ENCODE measurements at regions not wholly inside any gene's neighbourhood (a gene's known extent, or its start where the extent isn't known, plus 50 kb on each side); places are given as distances from the start of the nearest gene placed in this dataset.

DNA sequence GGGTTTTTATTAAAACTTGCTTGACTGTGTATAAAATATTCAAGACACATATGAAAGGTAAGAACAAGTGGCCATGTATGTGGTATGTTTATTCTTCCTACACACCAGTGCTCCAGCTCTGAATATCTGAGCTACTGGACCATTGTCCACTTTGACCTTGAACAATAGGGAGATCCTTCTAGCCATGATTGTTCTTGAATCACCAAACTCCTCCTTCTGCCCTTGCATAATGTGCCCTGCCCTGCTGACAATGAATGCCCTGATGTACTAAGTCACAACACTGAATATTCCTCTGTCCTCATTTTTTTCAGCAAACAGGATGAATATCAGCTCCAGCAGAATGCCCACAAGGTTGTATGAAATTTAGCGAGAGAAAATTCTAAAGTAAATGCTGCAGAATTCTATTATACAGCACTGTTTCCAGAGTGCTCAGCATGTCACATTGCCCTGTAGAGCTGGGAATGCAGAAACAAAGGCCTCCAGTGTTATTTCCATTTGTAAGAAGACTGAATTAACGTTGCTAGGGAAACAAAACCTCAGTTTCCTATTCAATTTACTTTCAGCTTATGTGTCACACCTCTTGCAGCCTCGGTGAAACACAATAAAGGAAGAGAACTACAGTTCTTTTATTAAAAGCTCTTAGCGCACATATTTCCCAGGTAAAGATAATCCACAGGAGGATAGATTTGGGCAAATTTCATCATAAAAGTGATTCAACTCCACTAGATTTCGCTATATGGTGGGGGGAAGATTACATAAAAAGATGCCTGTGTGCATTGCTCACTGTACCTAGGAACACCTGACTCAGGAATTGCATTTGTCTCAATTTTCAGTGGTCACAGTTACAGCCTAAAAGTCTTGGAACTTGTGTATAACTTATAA, 187.4 kb upstream of the ATP1B1 start:
- DNase-seq (ENCODE audit: low spot score): peak; percentile 86

- peak; percentile 64 for DNase-seq (ENCODE audit: low spot score)
Observed at GRCh38 chr1:168920456-168921094, 185.9 kb upstream of the ATP1B1 start.

DNA sequence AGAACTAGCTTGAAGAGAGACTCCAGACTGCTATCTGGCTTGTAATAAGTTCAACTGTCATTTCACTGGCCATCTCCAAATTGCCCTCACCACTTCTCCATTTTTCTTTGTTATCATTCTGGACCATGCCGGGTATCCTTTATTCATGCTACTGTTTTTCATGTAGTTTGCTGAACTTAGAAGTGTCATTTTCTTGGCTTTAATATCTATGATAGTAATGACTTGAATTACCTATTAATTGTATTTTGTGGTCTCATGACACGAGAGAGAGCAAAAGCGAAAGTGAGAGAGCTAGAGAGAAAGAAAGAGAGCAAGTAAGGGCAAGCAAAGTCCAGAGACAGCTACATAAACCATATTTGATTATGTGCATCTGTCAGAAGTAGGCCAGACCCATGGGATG, 184.9 kb upstream of the ATP1B1 start:
- DNase-seq (ENCODE audit: low spot score): no peak

DNA sequence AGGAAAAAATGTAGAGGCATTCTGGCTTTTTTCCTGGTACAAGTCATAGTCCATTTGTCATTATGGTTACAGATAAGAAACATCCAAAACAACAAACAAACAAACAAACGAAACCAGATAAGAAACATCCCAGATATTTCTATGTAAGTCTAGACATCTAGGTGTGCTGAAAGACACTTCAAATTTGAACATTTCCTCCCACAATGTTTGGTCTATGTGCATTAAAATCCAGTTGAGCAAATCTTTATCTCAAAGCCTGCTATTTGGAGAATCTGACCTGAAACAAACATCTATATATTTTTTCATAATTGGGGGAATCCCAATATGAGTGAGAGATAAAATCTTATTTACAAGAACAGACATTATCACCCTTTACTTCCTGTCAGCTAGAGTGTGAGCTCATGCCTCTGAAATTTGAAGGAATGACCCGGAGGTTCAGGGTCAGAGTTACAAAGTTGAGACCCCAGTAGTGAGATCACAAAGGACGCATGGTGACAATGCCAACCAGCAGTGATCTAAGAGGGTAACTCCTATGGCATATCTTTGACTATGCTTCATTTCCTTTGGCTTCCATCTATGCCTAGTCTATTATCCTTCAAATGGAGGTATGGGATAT, 182.9 kb upstream of the ATP1B1 start:
- DNase-seq (ENCODE audit: low spot score): no peak

DNA sequence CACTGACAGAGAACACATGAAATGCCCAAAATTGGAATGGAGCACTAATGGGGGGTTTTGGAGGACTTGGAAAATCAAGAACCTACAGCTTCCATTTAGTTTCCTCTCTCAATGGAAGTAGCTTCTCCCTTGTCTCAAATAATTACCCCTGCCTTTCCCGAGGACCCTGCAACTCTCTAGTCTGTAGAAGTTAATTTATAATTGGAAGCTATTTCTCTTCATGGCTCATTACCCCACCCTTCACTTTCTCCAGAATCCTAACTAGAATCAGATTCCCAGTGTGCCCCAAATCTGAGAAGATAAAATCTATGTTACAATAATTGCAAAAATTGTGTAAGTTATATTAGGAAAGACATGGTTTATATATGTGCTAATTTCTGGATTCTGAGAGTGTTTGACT, 181.5 kb upstream of the ATP1B1 start:
- no peak for DNase-seq (ENCODE audit: low spot score)

GRCh38 chr1:168926236-168926635, 180.3 kb upstream of the ATP1B1 start:
- DNase-seq (ENCODE audit: low spot score): no peak

GRCh38 chr1:168932539-168932938, 174.0 kb upstream of the ATP1B1 start:
- DNase-seq (ENCODE audit: low spot score): no peak

- no peak for DNase-seq (ENCODE audit: low spot score)
Observed at GRCh38 chr1:168933141-168933805, 173.2 kb upstream of the ATP1B1 start.

GRCh38 chr1:168939110-168939946, 167.2 kb upstream of the ATP1B1 start:
- DNase-seq (ENCODE audit: low spot score): no peak

DNA sequence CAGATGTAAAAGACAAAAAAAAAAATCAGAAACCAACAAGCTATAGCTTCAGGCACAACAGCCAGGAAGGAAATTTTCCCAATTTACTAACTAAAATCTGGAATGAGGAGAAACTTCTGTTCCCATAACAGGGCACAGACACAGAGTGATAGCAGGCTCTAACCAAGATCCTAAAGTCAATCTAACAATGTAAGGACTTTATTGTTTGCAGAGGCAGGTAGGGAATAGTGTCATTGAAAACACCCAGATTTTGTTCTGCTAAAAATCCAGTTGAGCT, 166.6 kb upstream of the ATP1B1 start:
- DNase-seq (ENCODE audit: low spot score): no peak

DNA sequence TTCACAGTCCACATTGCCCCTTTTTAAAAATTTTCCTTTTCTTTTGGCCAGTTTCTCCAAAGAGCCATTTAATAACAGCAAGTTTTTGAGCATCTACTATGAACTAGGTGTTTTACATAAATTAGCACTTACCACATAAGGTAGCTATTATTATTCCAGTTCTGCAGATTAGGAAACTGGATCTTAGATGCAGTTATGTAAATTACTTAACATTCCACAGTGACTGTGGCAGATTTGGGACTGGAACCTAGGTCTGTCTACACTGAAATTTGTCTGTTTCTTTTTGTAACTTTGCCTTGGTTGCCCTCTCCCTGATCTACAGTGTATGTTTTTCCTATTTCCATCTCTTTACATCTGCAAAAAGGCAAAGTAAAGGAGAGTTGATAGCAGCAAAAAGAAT, 164.8 kb upstream of the ATP1B1 start:
- no peak for DNase-seq (ENCODE audit: low spot score)

DNA sequence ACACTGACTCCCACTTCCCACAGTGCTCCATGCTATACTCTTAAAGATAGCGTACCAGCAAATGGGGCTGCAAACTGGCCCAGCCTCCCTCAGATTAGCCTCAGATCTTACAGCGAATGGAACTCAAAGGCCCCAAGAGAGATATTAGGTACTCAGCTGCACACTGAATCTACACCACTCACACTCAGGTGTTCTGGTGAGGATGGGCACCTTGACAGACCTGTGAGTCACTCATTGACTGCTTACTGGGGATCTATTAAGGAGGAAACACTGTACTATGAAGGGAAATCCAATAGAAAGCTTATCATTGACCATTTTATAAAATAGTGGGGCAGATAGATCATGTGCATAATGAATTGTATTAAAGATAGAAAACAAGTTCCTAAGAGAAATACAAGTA, 164.3 kb upstream of the ATP1B1 start:
- DNase-seq (ENCODE audit: low spot score): no peak

DNA sequence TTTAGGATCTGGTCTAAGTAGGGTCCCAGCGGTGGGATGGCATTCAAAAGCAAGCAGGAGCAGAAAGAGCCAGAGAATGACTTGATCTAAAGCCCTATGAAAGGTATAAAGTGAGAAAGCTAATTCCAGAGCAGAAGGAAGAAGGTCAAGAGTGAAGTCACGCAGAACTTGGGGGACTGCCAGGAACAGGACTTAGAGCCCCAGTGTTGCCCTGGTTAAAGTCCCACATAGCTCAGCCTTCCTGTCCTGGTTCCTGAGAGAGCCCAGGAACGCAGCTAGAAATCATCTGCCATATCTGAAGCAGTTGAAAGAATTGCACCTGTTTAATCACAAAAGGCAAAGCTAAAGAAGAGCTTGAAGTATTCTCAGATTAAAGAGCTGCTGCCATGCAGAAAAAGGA, 160.6 kb upstream of the ATP1B1 start:
- peak; percentile 48 for DNase-seq (ENCODE audit: low spot score)

GRCh38 chr1:168947041-168947440, 159.4 kb upstream of the ATP1B1 start:
- DNase-seq (ENCODE audit: low spot score): no peak

DNA sequence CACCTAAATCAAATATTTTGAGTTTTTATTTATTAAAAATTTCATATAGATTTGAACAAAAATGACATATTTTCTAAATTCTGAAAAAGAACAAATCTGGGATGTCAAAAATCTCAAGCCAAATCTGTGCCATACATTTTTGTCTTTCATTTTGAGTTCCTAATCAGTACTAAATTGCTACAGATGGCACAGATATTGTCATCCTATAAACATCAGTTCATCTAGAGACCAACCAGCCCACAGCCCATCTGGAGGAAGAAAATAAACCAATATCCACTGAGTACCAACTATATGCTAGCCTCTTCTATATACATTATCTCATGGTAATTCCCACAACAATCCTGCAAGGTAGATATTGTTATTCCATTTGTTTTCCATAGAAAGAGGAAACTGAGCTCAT, 156.8 kb upstream of the ATP1B1 start:
- DNase-seq (ENCODE audit: low spot score): no peak

GRCh38 chr1:168957818-168958217, 148.7 kb upstream of the ATP1B1 start:
- no peak for DNase-seq (ENCODE audit: low spot score)

DNA sequence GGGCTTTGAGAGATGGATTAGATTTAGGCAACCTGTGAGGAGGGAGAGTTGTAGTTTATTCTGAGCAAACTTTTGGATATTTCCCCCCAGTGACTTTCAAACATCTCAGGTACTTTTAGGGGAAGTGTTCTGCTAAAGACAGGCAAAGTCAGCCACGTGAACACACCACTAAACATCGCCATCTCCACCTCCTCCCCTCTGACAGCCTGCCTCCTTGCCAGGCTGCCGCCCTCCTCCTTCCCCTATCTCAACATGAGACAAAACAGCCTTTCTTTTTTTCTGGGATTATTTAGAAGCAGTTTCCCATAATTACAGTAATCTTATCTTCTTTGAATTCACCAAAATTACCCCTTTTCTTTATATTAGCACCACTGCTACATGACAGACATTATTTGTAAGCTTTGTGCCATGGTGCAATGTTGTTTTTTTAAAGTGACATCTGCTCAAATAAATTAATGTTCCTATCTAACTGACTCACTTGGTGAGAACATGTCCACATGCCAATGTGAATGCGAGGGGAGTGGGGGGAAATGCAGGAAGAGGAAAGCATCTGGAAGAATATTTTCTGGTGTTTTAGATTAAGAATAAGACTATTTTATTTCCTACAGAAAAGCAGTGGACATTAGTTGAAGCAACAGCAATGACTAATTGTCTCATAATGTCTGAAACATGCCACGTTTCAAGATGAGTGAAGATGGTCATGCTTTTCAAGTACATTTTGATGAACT, 147.8 kb upstream of the ATP1B1 start:
- no peak for DNase-seq (ENCODE audit: low spot score)

DNA sequence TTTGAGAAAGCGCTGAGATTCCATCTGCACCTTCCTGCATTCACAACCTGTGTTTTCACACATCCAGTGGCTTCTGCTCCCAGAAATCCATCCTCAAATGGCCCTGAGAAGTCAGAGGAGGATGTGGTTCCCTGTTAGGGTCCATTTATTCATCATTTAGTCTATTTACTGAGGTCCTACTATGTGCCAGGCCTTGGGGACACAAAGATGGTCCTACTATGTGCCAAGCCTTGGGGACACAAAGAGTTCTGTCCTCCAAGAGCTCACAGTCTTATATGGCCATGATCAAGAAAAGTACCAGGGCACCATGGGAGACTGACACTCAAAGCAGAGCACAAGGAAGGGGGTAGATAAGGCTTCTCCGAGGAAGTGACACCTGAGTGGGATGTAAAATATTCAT, 147.1 kb upstream of the ATP1B1 start:
- no peak for DNase-seq (ENCODE audit: low spot score)

DNA sequence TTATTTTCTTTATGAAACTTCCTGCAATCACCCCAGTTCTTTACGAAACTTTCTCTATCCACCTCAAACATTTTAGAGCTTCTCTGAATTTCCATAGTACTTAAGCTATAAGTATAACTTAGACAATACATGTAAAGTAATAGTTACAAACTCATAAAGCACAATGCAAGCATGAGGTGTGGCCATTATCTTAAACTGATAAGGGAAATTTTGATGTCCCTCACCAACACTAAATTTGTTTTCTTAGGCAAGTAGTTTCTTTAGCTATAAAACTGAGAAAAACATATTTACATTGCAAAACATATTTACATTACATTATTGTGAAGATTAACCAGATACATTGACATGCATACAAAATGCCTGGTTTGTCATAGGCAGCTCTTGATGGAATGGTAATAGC, 146.4 kb upstream of the ATP1B1 start:
- DNase-seq (ENCODE audit: low spot score): no peak

DNA sequence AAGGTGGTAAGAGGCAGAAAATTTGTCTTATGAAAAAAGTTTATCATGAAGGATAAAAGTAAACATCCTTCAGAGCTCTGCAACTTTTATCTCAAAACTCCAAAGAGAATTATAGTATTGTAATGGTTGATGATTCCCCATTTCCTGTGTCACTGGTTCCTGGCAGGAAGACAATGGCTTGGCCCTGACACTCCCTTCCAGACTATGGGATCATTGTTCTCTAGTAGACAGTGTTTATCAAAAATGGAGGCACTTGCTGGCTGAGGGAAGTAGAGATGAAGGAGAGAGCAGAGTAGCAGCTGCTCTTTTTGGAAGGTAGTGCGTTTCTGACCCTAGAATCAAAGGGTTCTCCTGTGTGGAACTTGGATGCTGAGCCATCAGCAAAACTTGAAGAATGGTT, 145.9 kb upstream of the ATP1B1 start:
- DNase-seq (ENCODE audit: low spot score): peak; percentile 98

DNA sequence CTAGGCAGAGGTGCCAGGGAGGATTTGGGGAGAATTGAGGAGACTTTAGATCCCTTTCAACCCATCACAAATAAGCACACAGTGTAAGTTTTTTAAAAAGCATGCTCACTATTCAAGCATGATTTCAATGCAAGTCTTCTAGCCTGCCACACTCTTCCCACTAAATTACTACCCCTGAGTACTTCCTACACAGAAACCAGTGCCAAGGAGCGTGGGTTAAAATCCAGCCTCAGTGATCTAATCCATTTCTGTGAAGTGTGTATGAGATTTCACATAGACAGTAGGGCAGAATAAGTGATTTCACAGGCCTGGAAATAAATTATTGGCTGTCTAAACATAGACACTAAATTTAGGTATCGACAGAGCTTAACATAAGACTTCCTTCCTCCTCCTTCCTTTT, 142.9 kb upstream of the ATP1B1 start:
- DNase-seq (ENCODE audit: low spot score): no peak

All from pons (tissue), 1 donor.